ENCODE measurements at regions not wholly inside any gene's neighbourhood (a gene's known extent, or its start where the extent isn't known, plus 50 kb on each side); places are given as distances from the start of the nearest gene placed in this dataset.

GRCh38 chr14:101499513-101499912, 61.8 kb upstream of the DIO3 start:
- no peak for DNase-seq

GRCh38 chr14:101500061-101500460, 61.2 kb upstream of the DIO3 start:
- no peak for DNase-seq

GRCh38 chr14:101500681-101501080, 60.6 kb upstream of the DIO3 start:
- DNase-seq, result no peak

GRCh38 chr14:101501341-101501740, 60.0 kb upstream of the DIO3 start:
- DNase-seq, result no peak

- no peak for DNase-seq
Observed at GRCh38 chr14:101501858-101502615, 59.3 kb upstream of the DIO3 start.

- no peak for DNase-seq
Observed at GRCh38 chr14:101502761-101503392, 58.4 kb upstream of the DIO3 start.

- no peak for DNase-seq
Observed at GRCh38 chr14:101503431-101504095, 57.7 kb upstream of the DIO3 start.

GRCh38 chr14:101504096-101504948, 57.0 kb upstream of the DIO3 start:
- no peak for DNase-seq

GRCh38 chr14:101505236-101505970, 55.9 kb upstream of the DIO3 start:
- DNase-seq, result no peak

- no peak for DNase-seq
Observed at GRCh38 chr14:101506211-101506925, 54.9 kb upstream of the DIO3 start.

- DNase-seq, result no peak
Observed at GRCh38 chr14:101506926-101507835, 54.1 kb upstream of the DIO3 start.

- DNase-seq, result no peak
Observed at GRCh38 chr14:101507836-101508150, 53.5 kb upstream of the DIO3 start.

- DNase-seq, result no peak
Observed at GRCh38 chr14:101508196-101508947, 52.9 kb upstream of the DIO3 start.

GRCh38 chr14:101508948-101509729, 52.2 kb upstream of the DIO3 start:
- DNase-seq, result no peak

- DNase-seq, result no peak
Observed at GRCh38 chr14:101509730-101510371, 51.4 kb upstream of the DIO3 start.

- DNase-seq, result no peak
Observed at GRCh38 chr14:101511199-101511598, 50.1 kb upstream of the DIO3 start.
